Stimulated activated memory B cell treated with anti-CD40 and anti-IgM and Interleukin-4, amounts not matched to agents 10 μg/mL and 1 μg/mL and 100 μg/mL, for 72 hours (primary cell): ENCODE measurements at regions not wholly inside any gene's neighbourhood (a gene's known extent, or its start where the extent isn't known, plus 50 kb on each side); places are given as distances from the start of the nearest gene placed in this dataset.
A peak's percentile ranks its signal among the peaks of the same experiment; 100 is the strongest.
"Not testable (repeated sequence)": the region's sequence is repeated elsewhere in the genome, so short reads cannot be mapped to it uniquely, and the experiment has no call there.

ENCODE experiments used
- ATAC-seq: fragments of 150-1000 bp; cut with Tn5 transposase; 2 replicates; pipeline ENCODE4 v1.10.0; 2021
- H3K27ac Mint-ChIP-seq: one replicate; pipeline ENCODE4 v1.8.0; 2022; ENCODE audit warnings: mild to moderate bottlenecking, mixed read lengths
- H3K27me3 Mint-ChIP-seq: one replicate; pipeline ENCODE4 v1.8.0; 2022; ENCODE audit warnings: mixed read lengths
- H3K36me3 Mint-ChIP-seq: one replicate; pipeline ENCODE4 v1.8.0; 2022; ENCODE audit warnings: mixed read lengths
- H3K4me1 Mint-ChIP-seq: one replicate; pipeline ENCODE4 v1.8.0; 2022; ENCODE audit warnings: mixed read lengths
- H3K4me3 Mint-ChIP-seq: one replicate; pipeline ENCODE4 v1.8.0; 2022; ENCODE audit warnings: mild to moderate bottlenecking, moderate library complexity, mixed read lengths
- H3K9me3 Mint-ChIP-seq: one replicate; pipeline ENCODE4 v1.8.0; 2022; ENCODE audit warnings: mixed read lengths

GRCh38 chr13:30837227-30838159 is 68.6 kb upstream of the MEDAG start:
- H3K9me3 Mint-ChIP-seq: no peaks in the 10 kb centered on the region
- H3K27ac Mint-ChIP-seq: no peak overlapping the region
- no peak for ATAC-seq
- H3K4me1 Mint-ChIP-seq: no peaks in the 10 kb centered on the region
- no peak overlapping the region for H3K4me3 Mint-ChIP-seq
- peaks cover 48% of the 10 kb centered on the region for H3K27me3 Mint-ChIP-seq
- H3K36me3 Mint-ChIP-seq: no peaks in the 10 kb centered on the region

- ATAC-seq, H3K4me3 Mint-ChIP-seq, H3K9me3 Mint-ChIP-seq, H3K36me3 Mint-ChIP-seq, H3K27ac Mint-ChIP-seq, H3K4me1 Mint-ChIP-seq: not testable (repeated sequence)
- peaks cover 34% of the 10 kb centered on the region for H3K27me3 Mint-ChIP-seq
Measured at GRCh38 chr13:30839636-30840035, 66.4 kb upstream of the MEDAG start.

GRCh38 chr13:30840515-30840914 is 65.6 kb upstream of the MEDAG start:
- ATAC-seq: no peak
- Mint-ChIP-seq H3K4me3 (no peak overlapping the region), H3K27ac (no peak overlapping the region), H3K4me1 (peaks cover 4% of the 10 kb centered on the region), H3K27me3 (peaks cover 26% of the 10 kb centered on the region), H3K9me3 (no peaks in the 10 kb centered on the region), H3K36me3 (no peaks in the 10 kb centered on the region)

- H3K9me3 Mint-ChIP-seq: no peaks in the 10 kb centered on the region
- ATAC-seq: no peak
- H3K4me1 Mint-ChIP-seq: peaks cover 7% of the 10 kb centered on the region
- no peak overlapping the region for H3K4me3 Mint-ChIP-seq
- H3K27ac Mint-ChIP-seq: no peak overlapping the region
- peaks cover 20% of the 10 kb centered on the region for H3K27me3 Mint-ChIP-seq
- H3K36me3 Mint-ChIP-seq: no peaks in the 10 kb centered on the region
Measured at GRCh38 chr13:30841154-30841553, 64.9 kb upstream of the MEDAG start.

GRCh38 chr13:30843548-30843947 is 62.5 kb upstream of the MEDAG start:
- no peak for ATAC-seq
- Mint-ChIP-seq H3K4me3 (no peak overlapping the region), H3K9me3 (no peaks in the 10 kb centered on the region), H3K36me3 (no peaks in the 10 kb centered on the region), H3K4me1 (peaks cover 16% of the 10 kb centered on the region), H3K27ac (no peak overlapping the region), H3K27me3 (no peaks in the 10 kb centered on the region)

- H3K4me1 Mint-ChIP-seq: peaks cover 16% of the 10 kb centered on the region
- no peaks in the 10 kb centered on the region for H3K27me3 Mint-ChIP-seq
- no peak overlapping the region for H3K4me3 Mint-ChIP-seq
- no peaks in the 10 kb centered on the region for H3K9me3 Mint-ChIP-seq
- no peak overlapping the region for H3K27ac Mint-ChIP-seq
- H3K36me3 Mint-ChIP-seq: no peaks in the 10 kb centered on the region
- no peak for ATAC-seq
Measured at GRCh38 chr13:30844548-30845296, 61.3 kb upstream of the MEDAG start.

- no peaks in the 10 kb centered on the region for H3K27me3 Mint-ChIP-seq
- no peak overlapping the region for H3K4me3 Mint-ChIP-seq
- peaks cover 2% of the 10 kb centered on the region for H3K9me3 Mint-ChIP-seq
- H3K4me1 Mint-ChIP-seq: peaks cover 16% of the 10 kb centered on the region
- peak; percentile 75 for ATAC-seq
- H3K27ac Mint-ChIP-seq: no peak overlapping the region
- H3K36me3 Mint-ChIP-seq: no peaks in the 10 kb centered on the region
Measured at GRCh38 chr13:30845297-30846214, 60.5 kb upstream of the MEDAG start.

GRCh38 chr13:30846311-30846710 is 59.8 kb upstream of the MEDAG start:
- H3K9me3 Mint-ChIP-seq: peaks cover 2% of the 10 kb centered on the region
- ATAC-seq: no peak
- H3K4me1 Mint-ChIP-seq: peaks cover 16% of the 10 kb centered on the region
- no peak overlapping the region for H3K27ac Mint-ChIP-seq
- H3K27me3 Mint-ChIP-seq: no peaks in the 10 kb centered on the region
- H3K36me3 Mint-ChIP-seq: no peaks in the 10 kb centered on the region
- no peak overlapping the region for H3K4me3 Mint-ChIP-seq

GRCh38 chr13:30846866-30847265 is 59.2 kb upstream of the MEDAG start:
- H3K4me3 Mint-ChIP-seq: no peak overlapping the region
- no peak overlapping the region for H3K27ac Mint-ChIP-seq
- H3K9me3 Mint-ChIP-seq: peaks cover 2% of the 10 kb centered on the region
- no peak for ATAC-seq
- peaks cover 22% of the 10 kb centered on the region for H3K4me1 Mint-ChIP-seq
- no peaks in the 10 kb centered on the region for H3K27me3 Mint-ChIP-seq
- no peaks in the 10 kb centered on the region for H3K36me3 Mint-ChIP-seq

DNA sequence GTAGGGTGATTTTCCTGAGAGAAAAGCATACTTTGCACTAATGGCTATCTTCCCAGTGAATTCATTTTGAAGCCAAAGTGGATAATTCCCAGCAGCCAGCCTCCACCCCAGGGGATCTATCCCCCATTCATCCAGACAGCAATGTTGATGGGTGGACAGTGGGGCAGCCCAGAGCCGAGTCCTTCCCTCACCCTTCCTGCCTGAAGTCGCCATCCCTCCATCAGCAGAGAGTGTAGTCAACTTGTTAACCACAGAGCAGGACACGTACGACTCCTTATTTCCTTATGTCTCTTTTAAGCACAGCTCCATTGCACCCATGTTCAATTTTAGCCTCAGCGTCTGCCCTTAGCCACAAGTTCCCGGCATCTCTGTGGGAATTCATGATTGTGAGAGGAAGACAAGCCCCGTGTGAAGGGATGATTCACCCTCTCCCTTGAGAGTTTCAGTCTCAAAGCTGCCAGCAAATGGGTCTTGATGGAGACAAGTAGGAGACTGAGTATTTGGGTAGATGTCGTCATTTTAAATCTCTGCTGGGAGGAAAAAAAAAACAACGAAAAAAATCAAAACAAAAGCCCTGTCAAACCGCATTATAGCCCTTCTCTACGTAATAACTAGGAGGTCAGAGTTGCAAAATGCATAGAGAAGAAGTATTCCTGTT is 58.3 kb upstream of the MEDAG start:
- no peak overlapping the region for H3K4me3 Mint-ChIP-seq
- no peak overlapping the region for H3K27ac Mint-ChIP-seq
- peak; percentile 48 for ATAC-seq
- no peaks in the 10 kb centered on the region for H3K36me3 Mint-ChIP-seq
- no peaks in the 10 kb centered on the region for H3K27me3 Mint-ChIP-seq
- peaks cover 27% of the 10 kb centered on the region for H3K4me1 Mint-ChIP-seq
- H3K9me3 Mint-ChIP-seq: peaks cover 2% of the 10 kb centered on the region

DNA sequence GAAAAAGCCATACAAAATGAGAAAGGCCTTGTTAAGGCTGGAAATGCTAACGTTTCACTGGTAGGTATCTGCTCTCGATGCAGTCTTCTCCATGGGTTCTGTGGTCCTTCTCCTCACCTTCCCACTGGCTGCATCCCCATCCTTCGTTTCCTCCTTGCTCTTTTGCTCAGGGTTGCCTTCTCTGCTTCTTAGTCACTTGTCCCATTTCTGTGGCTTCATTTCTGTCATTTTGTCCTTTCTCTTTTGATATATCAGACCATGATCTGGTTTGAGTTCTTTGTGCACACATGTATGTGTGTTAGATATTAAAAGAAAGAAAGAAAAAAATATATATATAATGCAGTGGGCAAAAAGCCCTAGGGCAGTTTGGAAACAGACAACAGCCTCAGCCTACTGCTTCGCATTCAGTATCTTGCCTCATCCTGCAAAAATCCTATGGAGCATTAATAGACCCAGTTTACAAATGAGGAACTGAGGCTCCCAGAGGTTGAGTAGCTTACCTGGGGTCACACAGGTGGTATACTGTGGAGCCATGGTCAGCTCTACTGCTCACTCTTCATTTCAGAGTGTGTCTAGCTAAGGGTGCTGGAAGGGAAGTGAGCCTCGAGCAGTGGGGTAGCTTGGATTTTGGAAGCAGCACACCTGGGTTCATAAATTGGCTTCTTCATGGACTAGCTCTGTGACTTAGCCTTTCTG is 57.6 kb upstream of the MEDAG start:
- Mint-ChIP-seq H3K4me3 (no peak overlapping the region), H3K27me3 (no peaks in the 10 kb centered on the region), H3K9me3 (peaks cover 2% of the 10 kb centered on the region), H3K36me3 (no peaks in the 10 kb centered on the region), H3K27ac (no peak overlapping the region), H3K4me1 (peaks cover 28% of the 10 kb centered on the region)
- no peak for ATAC-seq

- ATAC-seq: no peak
- Mint-ChIP-seq H3K4me1 (peaks cover 28% of the 10 kb centered on the region), H3K9me3 (peaks cover 2% of the 10 kb centered on the region), H3K4me3 (no peak overlapping the region), H3K27ac (no peak overlapping the region), H3K27me3 (no peaks in the 10 kb centered on the region), H3K36me3 (no peaks in the 10 kb centered on the region)
Measured at GRCh38 chr13:30849611-30850010, 56.5 kb upstream of the MEDAG start.

DNA sequence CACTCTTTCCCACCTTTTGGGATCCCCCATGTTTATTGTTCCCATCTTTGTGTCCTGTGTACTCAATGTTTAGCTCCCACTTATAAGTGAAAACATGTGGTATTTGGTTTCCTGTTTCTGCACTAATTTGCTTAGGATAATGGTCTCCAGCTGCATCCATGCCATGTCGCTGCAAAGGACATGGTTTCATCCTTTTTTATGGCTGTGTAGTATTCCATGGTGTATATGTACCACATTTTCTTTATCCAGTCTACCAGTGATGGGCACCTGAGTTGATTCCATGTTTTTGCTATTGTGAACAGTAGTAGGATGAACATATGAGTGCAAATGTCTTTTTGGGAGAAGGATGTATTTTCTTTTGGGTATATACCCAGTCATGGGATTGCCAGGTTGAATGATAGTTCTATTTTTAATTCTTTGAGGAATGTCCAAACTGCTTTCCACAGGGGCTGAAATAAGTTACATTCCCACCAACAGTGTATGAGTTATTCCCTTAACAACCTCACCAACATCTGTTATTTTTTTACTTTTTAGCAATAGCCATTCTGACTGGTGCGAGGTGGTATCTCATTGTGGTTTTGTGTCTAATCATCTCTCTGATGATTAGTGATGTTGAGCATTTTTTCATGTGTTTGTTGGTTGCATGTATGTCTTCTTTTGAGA is 55.7 kb upstream of the MEDAG start:
- ATAC-seq: no peak
- H3K4me1 Mint-ChIP-seq: peaks cover 26% of the 10 kb centered on the region
- H3K36me3 Mint-ChIP-seq: no peaks in the 10 kb centered on the region
- peaks cover 2% of the 10 kb centered on the region for H3K9me3 Mint-ChIP-seq
- H3K27ac Mint-ChIP-seq: no peak overlapping the region
- H3K4me3 Mint-ChIP-seq: no peak overlapping the region
- H3K27me3 Mint-ChIP-seq: no peaks in the 10 kb centered on the region

- Mint-ChIP-seq H3K4me1 (peaks cover 21% of the 10 kb centered on the region), H3K36me3 (no peaks in the 10 kb centered on the region), H3K27me3 (no peaks in the 10 kb centered on the region), H3K9me3 (peaks cover 2% of the 10 kb centered on the region), H3K27ac (no peak overlapping the region), H3K4me3 (no peak overlapping the region)
- no peak for ATAC-seq
Measured at GRCh38 chr13:30850867-30851211, 55.2 kb upstream of the MEDAG start.
